Retina (tissue), 1 donor: ENCODE measurements at regions not wholly inside any gene's neighbourhood (a gene's known extent, or its start where the extent isn't known, plus 50 kb on each side); places are given as distances from the start of the nearest gene placed in this dataset.
"Not testable (repeated sequence)": the region's sequence is repeated elsewhere in the genome, so short reads cannot be mapped to it uniquely, and the experiment has no call there.

Experiments
- DNase-seq: peaks from one replicate; pipeline ENCODE4 v3.0.0-alpha.2; 2016

DNA sequence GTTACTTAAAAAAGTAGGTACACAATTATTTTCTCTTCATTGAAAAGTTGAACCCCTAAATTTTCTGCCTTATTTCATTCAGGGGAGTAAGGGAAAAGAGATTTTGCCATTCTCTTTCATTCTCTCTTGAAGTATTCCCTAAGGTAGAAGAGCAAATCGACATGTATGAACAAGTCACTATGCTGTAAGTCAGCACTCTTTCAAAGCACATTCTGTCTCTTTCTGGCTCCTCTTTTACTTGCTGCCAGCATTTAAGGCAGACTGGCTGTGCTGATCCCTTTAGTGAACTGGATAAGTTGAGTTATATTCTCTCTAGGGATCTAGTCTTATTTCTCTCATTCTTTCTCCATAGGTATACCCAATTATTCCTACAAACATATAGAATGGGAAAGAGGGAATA lies 222.3 kb upstream of the ZWINT start:
- DNase-seq: no peak

DNA sequence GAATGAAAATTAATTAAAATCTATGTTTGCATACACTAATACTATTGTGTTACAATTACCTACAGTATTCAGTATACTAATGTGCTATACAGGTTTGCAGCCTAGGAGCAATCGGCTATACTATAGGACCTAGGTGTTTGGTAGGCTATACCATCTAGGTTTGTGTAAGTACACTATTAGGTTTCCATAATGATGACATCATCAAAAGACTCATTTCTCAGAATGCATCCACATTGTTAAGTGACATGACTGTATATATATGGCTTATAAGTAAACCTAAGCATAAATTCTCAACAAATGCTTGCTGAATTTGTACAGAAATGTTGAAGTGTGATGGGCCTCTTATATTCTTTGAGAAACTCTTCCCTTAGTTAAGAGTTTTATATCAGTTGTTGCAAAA lies 206.5 kb upstream of the ZWINT start:
- no peak for DNase-seq

DNA sequence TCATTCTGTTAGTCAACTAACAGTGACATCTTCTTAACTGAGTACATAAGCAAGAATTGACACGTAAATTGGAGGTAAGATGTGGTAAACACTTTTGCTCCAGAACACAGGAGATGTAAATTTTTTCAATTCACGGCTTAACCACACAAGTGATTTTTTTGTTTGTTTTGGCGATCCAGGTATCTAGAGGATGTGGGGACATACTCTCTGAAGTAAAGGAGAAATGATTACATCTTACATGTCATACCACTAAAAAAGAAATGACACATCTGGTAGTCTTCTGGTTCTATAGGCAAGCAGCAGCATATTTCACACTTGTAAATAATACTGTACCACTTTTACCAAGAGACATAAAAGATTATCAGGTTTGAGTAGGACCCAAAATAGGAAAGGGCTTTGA lies 200.3 kb upstream of the ZWINT start:
- no peak for DNase-seq

DNA sequence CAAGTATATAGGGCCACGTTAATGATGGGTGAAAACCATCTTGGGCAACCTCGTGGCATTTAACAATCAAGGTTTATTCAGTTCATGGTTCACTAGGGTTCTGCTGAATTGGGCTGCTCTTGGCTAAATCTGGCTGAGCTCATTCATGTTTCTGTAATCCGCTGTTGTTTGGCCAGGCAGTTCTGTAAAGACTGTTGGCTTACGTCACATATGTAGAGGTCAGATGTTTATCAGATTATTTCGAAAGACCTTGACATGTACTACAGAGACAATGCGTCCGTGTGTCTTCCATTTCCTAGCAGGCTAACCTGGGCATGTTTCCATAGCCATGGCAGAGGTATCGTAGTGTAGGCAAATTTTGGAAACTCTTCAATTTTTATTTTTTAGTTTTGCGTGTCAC lies 190.0 kb upstream of the ZWINT start:
- no peak for DNase-seq

DNA sequence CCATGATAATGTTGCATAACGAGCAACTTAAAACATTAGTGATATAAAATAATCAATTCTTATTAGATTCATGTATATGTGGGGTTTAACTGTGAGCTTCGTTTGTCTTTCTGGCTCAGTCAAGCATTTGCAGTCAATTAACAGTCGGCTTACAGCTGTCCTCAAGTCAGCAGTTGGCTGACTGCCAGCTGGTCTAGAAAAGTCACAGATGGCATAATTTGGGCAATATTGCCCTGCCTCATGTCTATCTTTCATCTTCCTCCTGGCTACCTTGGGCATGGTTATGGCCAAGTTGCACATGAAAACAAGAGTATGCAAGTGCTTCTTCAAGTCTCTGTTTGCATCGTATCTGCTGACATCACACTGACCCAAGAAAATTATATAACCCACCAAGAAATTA lies 186.1 kb upstream of the ZWINT start:
- DNase-seq: no peak

DNA sequence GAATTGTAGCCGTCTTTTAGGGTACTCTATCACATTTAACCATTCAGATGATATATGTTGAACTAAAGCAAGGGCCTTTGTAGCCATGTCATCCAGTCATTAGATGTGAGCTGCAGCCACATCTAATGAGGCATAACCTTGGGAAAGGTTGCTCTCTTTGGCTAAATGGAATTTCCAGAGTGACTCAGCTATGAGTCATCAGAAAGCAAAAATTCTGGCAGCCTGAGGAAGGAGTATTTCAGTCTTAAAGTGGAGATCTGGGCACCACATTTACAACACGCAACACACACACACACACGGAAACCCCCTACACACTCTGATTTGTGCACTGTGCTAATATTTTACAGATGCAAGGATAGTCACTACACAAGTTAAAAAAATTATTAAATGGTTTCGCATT lies 176.9 kb upstream of the ZWINT start:
- DNase-seq: no peak

DNA sequence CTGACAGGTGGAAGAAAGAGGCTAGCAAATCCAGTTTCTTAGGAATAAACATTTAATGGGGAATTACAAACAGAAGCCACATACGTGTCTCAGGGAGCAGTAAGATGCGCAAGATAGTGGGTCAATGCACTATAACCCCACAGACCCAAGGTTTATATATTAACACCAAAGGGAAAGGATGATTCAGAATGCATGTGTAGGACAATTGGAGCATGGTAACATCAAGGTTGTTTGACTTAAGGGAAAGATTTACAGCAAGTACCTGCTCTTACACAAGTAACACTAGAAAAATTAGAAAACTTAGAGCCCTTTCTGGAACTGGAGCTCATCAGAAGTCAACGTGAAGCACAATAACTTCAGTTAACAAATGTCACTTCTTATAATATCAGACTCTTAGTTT lies 161.1 kb upstream of the ZWINT start:
- no peak for DNase-seq

DNA sequence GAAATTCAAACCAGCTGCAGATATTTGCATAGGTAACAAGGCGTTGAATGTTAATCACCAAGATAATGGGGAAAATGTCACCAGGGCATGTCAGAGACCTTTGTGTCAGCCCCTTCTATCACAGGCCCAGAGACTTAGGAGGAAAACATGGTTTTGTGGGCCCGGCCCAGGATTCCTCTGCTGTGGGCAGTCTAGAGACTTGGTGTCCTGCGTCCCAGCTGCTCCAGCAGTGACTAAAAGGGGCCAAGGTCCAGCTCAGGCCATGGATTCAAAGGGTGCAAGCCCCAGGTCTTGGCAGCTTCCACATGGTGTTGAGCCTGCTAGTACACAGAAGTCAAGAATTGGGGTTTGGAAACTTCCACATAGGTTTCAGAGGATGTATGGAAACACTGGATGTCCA lies 147.5 kb upstream of the ZWINT start:
- DNase-seq: no peak

DNA sequence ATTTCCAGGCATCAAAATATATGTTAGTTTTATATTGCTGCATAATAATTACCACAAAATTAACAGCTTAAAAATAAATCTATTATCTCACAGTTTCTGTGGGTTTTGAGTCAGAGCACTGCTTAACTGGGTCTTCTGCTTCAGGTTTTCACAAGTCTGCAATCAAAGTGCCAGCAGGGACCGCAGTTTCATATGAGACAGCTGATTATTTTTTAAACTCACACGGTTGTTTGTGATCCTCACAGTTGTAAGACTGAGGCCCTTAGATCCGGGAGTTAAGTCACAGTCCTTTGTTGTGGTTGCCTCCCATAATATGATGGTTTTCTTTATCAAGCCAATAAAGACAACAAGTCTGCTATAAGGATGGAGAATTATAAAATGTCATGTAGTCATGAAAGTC lies 146.0 kb upstream of the ZWINT start:
- DNase-seq: no peak

DNA sequence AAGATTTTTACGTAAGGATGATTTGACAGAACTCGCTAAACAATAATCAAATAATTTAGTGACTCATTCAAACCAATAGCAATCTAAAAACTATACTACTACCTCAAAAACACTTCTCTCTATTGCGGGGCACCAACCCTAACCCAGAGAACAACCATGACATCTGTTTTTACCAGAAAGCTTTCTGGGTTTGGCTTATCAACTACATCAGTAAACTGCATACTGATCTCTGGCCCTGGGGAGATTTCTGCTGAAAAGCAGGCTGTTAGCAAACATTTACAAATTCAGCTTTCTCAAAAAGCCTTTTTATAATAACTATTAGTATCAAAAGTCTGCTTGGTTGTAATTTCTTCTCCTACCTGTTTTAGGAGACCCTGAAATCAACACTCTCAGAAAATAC lies 144.5 kb upstream of the ZWINT start:
- no peak for DNase-seq

DNA sequence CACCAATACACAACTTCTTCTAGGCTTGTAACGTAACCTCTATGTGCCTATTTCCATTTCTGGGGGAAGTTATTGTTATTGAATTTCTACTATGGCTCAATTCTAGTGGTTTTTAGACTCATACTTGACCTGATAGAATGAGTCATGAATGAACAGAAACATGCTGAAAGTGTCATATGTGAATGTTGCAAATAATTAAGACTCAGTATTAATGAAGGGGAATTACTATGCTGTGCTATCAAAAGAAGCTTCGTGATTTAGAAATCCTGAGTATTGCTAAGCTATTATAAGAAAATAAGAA lies 135.1 kb upstream of the ZWINT start:
- DNase-seq: no peak

DNA sequence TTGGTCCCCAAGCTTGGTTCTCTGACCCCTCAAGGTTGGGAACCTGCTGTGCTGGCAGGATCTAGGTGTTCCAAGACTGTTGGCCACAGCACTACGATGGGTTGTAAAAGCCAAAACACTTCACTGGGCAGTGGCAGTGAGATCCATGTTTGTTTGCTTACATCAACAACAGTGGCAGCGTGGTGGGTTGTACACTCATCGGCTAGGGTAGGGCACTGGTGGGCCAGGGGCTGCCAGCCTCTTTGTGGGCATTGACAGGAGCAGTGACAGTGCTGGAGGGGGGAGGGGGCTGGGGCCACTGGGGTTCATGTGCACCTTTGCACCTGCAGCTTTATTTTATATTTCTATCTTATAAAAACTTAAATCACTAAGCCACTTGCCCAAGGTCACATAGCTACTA lies 126.7 kb upstream of the ZWINT start:
- no peak for DNase-seq

DNA sequence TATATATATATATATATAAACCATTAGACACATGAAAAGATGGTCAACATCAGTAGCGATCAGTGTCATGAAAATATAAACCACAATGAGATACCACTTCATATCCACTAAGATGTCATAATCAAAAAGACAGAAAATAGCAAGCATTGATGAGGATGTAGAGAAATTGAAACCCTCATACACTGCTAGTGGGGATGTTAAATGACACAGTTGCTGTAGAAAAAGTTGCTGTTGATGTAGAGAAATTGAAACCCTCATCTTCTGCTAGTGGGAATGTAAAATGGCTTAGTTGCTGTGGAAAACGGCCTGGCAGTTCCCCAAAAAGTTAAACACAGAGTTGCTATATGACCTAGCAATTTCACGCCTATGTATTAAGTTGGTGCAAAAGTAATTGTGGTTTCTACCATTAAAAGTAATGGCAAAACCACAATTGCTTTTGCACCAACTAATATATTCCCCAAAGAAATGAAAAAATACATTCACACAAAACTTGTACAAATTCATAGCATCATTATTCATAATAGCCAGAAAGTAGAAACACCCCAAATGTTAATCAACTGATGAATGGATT lies 120.5 kb upstream of the ZWINT start:
- DNase-seq: no peak

DNA sequence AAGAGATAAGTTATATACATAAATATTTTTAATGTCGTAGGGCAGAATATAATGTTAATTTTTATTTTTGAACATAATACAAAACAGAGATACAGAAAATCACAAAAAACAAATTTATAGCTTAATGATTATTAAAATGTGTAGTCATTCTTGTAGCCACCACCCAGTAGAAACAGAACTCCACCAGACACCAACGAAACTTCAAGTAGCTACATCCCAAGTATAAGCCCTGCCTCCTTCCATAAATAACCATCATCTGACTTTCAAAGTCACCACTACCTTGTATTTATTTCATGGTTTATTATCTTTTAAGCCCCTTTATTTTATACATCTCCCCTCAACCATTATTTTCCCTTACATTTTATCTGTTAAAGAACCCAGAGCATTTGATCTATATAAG lies 111.9 kb upstream of the ZWINT start:
- no peak for DNase-seq

DNA sequence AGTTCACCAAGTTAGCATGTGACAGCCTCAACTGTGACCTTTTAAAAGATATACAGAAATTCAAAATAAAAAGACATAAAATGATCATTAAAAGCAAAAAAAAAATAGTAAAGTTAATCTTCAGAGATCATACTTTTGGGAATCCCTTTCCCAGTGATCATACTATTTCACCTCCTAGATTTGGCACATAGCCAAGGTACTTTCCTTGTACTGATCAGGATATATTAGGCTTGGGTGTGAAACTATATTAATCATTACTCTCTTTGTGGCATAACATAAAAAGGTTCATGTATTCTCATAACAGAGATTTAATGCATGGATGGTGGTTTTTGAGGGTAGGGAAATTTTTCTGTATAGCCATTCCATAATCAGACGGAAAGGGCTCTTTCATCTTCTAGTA lies 109.6 kb upstream of the ZWINT start:
- no peak for DNase-seq

DNA sequence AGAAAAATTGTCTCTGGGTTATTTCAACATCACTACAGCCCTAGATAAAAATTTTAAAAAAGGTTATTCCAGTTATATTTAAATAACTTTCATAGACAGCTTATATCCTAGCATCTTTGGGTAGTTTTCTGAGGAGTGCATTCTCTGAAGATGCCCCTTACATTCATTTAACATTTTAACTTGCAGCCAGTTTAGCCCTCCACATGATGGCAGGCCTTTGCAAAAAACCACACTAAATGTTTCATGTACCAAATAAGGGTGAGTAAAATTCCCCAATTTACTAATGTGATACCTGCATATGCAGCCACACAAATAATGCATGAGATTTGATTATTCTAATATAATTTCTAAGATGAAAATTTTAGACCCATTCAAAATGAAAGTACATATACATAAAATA lies 108.4 kb upstream of the ZWINT start:
- no peak for DNase-seq

DNA sequence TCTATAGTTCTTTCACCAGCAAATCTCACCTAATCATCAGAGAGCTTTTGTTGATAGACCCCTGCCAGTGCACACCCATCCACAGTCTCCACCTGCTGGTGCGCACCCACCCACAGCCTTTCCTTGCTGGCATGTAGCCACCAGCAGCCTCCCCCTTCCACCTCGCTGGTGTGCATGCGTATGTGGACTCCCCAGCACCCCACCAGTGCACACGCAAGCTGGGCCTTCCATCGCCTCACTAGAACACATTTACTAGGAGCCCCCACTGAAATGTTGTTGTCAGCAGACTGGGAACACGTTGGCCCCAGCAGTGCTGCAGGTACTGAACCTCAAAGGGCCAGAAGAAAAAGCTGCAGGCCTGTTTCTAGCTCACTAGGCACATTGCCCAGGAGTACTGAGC lies 104.9 kb upstream of the ZWINT start:
- DNase-seq: no peak

DNA sequence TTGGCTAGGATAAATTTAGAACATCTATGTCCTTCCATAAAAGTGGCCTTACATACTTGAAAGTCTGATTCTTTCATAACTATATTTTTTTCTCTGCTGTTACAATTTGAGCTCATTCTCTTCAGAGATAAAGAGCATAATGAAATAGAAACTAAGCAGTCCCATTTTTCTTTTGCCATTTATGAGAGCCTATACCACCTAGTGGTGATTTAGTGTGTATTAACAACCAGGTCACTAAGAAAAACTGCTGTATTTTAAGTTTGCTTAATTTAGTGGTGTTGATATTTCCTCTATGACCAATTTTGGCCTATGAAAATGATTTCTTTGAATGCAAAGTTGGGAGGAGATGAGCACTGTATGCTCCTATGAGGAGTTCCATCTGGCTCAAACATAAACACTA lies 88.7 kb upstream of the ZWINT start:
- DNase-seq: no peak

DNA sequence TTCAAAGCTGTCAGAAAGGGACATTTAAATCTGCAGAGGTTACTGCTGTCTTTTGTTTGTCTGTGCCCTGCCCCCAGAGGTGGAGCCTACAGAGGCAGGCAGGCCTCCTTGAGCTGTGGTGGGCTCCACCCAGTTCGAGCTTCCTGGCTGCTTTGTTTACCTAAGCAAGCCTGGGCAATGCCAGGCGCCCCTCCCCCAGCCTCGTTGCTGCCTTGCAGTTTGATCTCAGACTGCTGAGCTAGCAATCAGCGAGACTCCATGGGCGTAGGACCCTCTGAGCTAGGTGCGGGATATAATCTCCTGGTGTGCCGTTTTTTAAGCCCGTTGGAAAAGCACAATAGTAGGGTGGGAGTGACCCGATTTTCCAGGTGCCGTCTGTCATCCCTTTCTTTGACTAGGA lies 86.6 kb upstream of the ZWINT start:
- not testable (repeated sequence) for DNase-seq

DNA sequence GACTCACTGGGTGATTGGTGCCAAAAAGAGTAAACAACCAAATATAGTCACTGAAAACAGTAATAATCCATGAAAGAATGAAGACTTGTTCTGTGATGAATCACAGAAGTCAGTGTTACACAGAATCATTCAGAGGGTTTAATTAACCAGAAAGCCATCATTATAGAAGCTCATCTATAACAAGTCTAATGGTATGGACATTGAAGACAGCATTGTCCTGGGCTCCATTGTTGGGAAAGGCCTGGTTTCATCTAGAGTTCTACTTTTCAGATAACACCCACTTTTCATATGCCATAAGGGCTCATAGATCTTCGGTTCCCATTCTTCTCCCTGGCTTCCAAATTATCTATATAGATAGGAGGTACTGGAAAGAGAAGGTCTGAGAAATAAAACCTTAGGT lies 80.3 kb upstream of the ZWINT start:
- DNase-seq: not testable (repeated sequence)
